ENCODE measurements at regions not wholly inside any gene's neighbourhood (a gene's known extent, or its start where the extent isn't known, plus 50 kb on each side); places are given as distances from the start of the nearest gene placed in this dataset.

- peaks cover 28% of the 10 kb centered on the region for H4K20me1 ChIP-seq
- H3K27ac ChIP-seq: no peak overlapping the region
- no peak for TF ChIP-seq Cebpa-rat (IDR thresholded peaks at IDR 0.05)
- H3K9me3 ChIP-seq: no peaks in the 10 kb centered on the region
- no peak overlapping the region for H3K9ac ChIP-seq
- no peaks in the 10 kb centered on the region for H3K36me3 ChIP-seq
- peaks cover 29% of the 10 kb centered on the region for H3K4me1 ChIP-seq
- peaks cover 97% of the 10 kb centered on the region for H3K27me3 ChIP-seq
- H3K4me3 ChIP-seq: peak overlapping the region; percentile 65
- peak overlapping the region; percentile 97 for H3K4me2 ChIP-seq
Observed at GRCh38 chr17:79183293-79184158, 108.9 kb downstream of the ENGASE start.

DNA sequence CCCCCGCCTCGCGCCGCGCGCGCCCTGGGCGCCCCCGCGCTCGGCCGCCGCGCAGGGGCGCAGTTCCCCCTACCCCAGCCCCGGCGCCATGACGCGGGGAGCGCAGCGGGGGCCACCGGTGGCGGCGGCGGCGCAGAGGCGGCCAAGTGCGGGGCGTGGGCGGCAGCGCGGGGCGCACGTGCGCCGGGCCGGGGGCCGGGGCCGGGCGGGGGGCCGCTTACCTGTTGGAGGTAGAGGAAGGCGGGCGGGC, 108.3 kb downstream of the ENGASE start:
- Histone ChIP-seq H3K4me3 (peak overlapping the region; percentile 65; the same call in 1 of the 2 replicates), H3K4me2 (peak overlapping the region; percentile 97), H4K20me1 (peaks cover 28% of the 10 kb centered on the region), H3K27me3 (peaks cover 97% of the 10 kb centered on the region), H3K27ac (no peak overlapping the region), H3K9ac (no peak overlapping the region), H3K4me1 (peaks cover 28% of the 10 kb centered on the region), H3K9me3 (no peaks in the 10 kb centered on the region), H3K36me3 (no peaks in the 10 kb centered on the region)
- no peak for TF ChIP-seq Cebpa-rat (IDR thresholded peaks at IDR 0.05)

DNA sequence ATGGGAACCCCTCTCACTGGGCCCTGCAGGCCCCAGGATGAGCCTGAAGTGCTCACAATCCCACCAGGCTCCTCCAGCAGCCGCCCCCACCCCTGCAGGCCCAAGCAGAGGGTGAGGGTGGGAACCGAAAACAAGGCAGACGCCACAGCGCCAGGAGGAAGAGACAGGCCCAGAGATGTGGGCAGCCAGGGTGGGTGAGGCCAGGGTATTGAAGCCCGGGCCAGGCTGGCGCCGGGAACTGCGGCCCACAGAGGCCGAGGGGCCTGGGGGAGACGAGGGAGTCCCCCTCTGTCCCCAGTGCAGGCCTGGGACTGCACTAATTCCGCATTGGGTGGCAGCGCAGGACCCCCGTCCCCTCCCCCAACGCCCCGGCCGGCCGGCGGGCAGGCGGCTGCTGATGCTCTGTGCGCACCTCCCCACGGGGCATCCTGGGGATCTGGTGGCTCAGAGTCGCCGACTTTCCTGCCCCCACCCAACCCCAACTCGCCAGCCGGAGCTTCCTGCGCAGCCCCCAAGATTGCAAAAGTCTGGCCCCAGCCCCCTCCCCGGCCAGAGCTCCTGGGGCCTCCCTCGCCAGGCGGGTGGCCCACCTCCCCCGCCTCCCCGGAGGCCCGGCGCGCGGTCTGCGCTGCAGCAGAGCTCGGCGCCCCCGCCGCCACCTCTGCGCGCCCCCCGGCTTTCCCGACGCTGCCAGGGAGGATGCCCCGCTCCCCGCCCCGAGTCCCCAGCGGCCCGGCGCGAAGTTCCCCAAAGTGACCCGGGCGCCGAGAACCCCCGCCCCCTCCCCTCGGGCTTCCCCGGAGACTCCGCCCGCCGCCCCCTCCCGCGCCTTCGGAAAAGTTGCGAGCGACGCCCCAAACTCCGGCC, 107.8 kb downstream of the ENGASE start:
- H4K20me1 ChIP-seq: peaks cover 28% of the 10 kb centered on the region
- no peaks in the 10 kb centered on the region for H3K9me3 ChIP-seq
- H3K27me3 ChIP-seq: peaks cover 97% of the 10 kb centered on the region
- no peak overlapping the region for H3K9ac ChIP-seq
- no peak overlapping the region for H3K27ac ChIP-seq
- no peaks in the 10 kb centered on the region for H3K36me3 ChIP-seq
- no peak for TF ChIP-seq Cebpa-rat (IDR thresholded peaks at IDR 0.05)
- no peak overlapping the region for H3K4me3 ChIP-seq
- H3K4me2 ChIP-seq: peak overlapping the region; percentile 97
- H3K4me1 ChIP-seq: peaks cover 28% of the 10 kb centered on the region

DNA sequence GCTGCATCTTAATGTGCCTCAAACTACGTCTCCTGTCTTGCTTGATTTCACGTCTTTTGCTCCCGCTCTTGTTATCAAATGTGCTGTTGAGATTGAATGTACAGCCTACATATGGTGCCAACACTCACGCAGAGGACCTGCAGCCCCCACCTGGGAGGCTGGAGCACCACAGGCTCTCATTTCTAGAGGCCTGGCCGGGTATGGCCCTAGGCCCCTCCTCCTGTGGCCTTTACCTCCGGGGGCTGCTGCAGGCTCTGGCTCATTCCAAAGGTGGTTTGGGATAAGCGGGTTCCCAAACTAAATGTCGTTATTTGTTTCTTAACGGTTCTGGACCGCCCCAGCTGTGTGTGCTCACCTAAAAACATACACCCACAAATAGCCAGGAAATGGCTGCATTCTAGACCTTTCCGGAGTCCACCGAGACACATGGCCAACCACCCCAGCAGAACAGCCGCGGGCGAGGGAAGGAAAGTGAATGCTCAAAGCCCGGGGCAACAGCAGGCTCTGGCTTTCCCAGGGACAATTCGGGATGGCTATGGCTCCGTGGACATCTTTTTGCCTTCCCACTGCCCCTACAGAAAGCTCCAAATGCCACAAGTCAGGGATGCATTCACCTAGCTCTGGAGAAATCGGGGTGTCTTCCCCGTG, 105.9 kb downstream of the ENGASE start:
- H3K27me3 ChIP-seq: peaks cover 83% of the 10 kb centered on the region
- TF ChIP-seq Cebpa-rat (IDR thresholded peaks at IDR 0.05): no peak
- no peaks in the 10 kb centered on the region for H3K36me3 ChIP-seq
- H3K27ac ChIP-seq: no peak overlapping the region
- H3K9ac ChIP-seq: no peak overlapping the region
- no peak overlapping the region for H3K4me2 ChIP-seq
- H3K4me3 ChIP-seq: no peak overlapping the region
- H3K4me1 ChIP-seq: peaks cover 34% of the 10 kb centered on the region
- H3K9me3 ChIP-seq: no peaks in the 10 kb centered on the region
- peaks cover 28% of the 10 kb centered on the region for H4K20me1 ChIP-seq

- Histone ChIP-seq H3K36me3 (no peaks in the 10 kb centered on the region), H3K4me3 (no peak overlapping the region), H3K4me2 (no peak overlapping the region), H4K20me1 (peaks cover 20% of the 10 kb centered on the region), H3K27ac (no peak overlapping the region), H3K4me1 (peaks cover 36% of the 10 kb centered on the region), H3K27me3 (peaks cover 71% of the 10 kb centered on the region), H3K9me3 (no peaks in the 10 kb centered on the region), H3K9ac (no peak overlapping the region)
- TF ChIP-seq Cebpa-rat (IDR thresholded peaks at IDR 0.05): no peak
Observed at GRCh38 chr17:79179334-79179733, 104.7 kb downstream of the ENGASE start.

DNA sequence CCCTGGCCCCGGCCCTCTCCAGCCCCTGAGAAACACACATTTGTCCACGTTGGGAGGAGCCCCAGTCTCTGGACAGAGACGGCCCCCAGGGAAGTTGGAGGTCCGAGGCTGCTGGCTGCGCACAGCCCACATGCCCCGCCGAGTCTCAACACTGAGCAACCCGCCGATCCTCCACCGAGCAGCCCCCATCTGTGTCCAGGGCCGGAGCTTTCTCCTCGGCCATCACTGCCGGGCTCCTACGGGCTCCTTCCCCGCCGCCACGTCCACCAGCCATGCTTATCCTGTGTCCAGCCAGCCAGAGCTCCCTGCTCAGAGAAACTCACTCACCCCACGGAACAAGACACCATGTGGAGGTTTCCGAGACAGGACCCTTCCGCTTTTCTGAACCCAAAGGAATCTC, 103.3 kb downstream of the ENGASE start:
- Histone ChIP-seq H3K27ac (no peak overlapping the region), H3K27me3 (peaks cover 57% of the 10 kb centered on the region), H3K4me3 (no peak overlapping the region), H3K4me1 (peaks cover 22% of the 10 kb centered on the region), H3K36me3 (no peaks in the 10 kb centered on the region), H4K20me1 (peaks cover 7% of the 10 kb centered on the region; the same call in 1 of the 2 replicates), H3K4me2 (no peak overlapping the region), H3K9ac (no peak overlapping the region), H3K9me3 (no peaks in the 10 kb centered on the region)
- TF ChIP-seq Cebpa-rat (IDR thresholded peaks at IDR 0.05): no peak

GRCh38 chr17:79176792-79177601, 102.4 kb downstream of the ENGASE start:
- Histone ChIP-seq H3K36me3 (no peaks in the 10 kb centered on the region), H3K9ac (no peak overlapping the region), H3K4me1 (peaks cover 16% of the 10 kb centered on the region), H3K27me3 (peaks cover 48% of the 10 kb centered on the region), H3K4me2 (no peak overlapping the region), H3K9me3 (no peaks in the 10 kb centered on the region), H3K4me3 (no peak overlapping the region), H4K20me1 (peaks cover 2% of the 10 kb centered on the region; the same call in 1 of the 2 replicates), H3K27ac (no peak overlapping the region)
- no peak for TF ChIP-seq Cebpa-rat (IDR thresholded peaks at IDR 0.05)

DNA sequence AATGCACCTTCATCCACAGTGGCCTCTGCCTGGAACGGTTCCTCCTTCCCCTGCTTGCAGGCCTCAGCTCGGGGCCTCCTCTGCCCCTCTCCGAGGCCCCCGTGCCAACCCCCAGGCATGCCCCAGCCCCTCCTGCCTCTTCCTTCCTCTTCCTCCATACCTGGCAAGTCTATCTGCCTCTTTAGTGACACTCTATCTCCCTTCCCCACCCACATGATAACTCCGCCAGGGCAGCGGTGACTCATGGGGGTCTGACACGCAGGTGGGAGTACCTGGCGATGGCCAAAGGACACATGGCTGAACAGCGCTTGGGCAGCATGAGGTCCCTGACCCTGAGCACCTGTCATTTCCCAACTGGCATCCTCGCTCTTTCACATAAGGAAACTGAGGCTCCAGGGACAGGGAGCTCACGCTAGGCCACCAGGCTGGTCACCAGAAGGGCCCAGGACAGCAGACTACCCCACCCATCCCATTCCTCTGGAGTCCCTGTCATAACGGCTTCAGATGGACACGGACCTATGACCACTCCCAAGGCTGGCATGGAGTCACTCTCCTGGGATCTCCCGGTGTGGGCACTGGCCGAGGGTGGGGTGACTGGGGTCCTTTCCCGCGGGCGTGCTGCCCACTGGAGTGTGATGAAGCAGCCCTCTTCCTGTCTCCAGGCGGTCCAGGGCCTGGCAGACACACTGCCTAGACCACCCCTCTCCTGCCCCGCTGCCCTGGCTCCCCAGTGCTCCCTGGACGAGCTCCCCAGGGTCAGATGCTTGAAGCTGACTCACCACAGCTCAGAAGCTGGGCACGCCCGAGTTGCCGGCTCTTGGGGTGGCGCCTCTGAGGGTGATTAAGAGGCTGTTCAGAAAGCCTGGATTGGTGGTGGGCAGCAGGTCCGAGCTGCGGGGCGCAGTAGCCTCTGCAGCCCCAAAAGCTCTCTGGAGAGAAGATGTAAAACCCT, 100.6 kb downstream of the ENGASE start:
- Histone ChIP-seq H3K9me3 (no peaks in the 10 kb centered on the region), H3K4me1 (peaks cover 30% of the 10 kb centered on the region), H3K4me2 (peak overlapping the region; percentile 45), H3K9ac (no peak overlapping the region), H3K36me3 (no peaks in the 10 kb centered on the region), H3K4me3 (no peak overlapping the region), H4K20me1 (no peaks in the 10 kb centered on the region), H3K27ac (no peak overlapping the region), H3K27me3 (peaks cover 30% of the 10 kb centered on the region)
- no peak for TF ChIP-seq Cebpa-rat (IDR thresholded peaks at IDR 0.05)

Data from BLaER1 (cell line).